ENCODE measurements at regions not wholly inside any gene's neighbourhood (a gene's known extent, or its start where the extent isn't known, plus 50 kb on each side); places are given as distances from the start of the nearest gene placed in this dataset.

- ChIA-PET CTCF (ENCODE audit: low intra/inter-chr PET ratio, low total read pairs) (no interaction called here), POLR2A (no interaction called here)
- Histone ChIP-seq H3K36me3 (replicated peaks in 1 of 2; ENCODE audit: control insufficient read depth in 1 of 2, insufficient read depth in 2 of 2, low read length in 2 of 2) (no peaks in the 10 kb centered on the region), H3K4me2 (ENCODE audit: low read depth, low read length) (no peak overlapping the region), H3K27ac (ENCODE audit: extremely low read length, insufficient read depth, low read length) (no peak overlapping the region), H4K20me1 (ENCODE audit: insufficient read depth, low read length) (no peaks in the 10 kb centered on the region), H3K27me3 (ENCODE audit: control insufficient read depth in 1 of 2, insufficient read depth in 2 of 2, low read length in 2 of 2) (no peaks in the 10 kb centered on the region), H3K4me3 (replicated peaks in 1 of 3; ENCODE audit: insufficient read depth in 1 of 3, low read depth in 2 of 3, low read length in 3 of 3) (no peak overlapping the region), H3K79me2 (ENCODE audit: insufficient read depth, low read length) (no peaks in the 10 kb centered on the region), H3K4me1 (ENCODE audit: insufficient read depth, low read length) (no peaks in the 10 kb centered on the region), H2AFZ (ENCODE audit: low read length) (no peak overlapping the region), H3K9me3 (ENCODE audit: low read length) (no peaks in the 10 kb centered on the region), H3K9ac (ENCODE audit: insufficient read depth, low read depth, low read length) (no peak overlapping the region)
- TF ChIP-seq RFXAP (CRISPR knock-in tag; IDR thresholded peaks at IDR 0.05; ENCODE audit: borderline replicate concordance) = no peak
- peak; percentile 3; the same call in 1 of the 2 replicates for TF ChIP-seq CEBPB (IDR thresholded peaks at IDR 0.05; ENCODE audit: borderline replicate concordance, low read depth, low read length)
- DNase-seq (ENCODE audit: low spot score) (no peak), ATAC-seq (no peak), FAIRE-seq (no peak)
- WGBS (ENCODE audit: low lambda C conversion rate) = 7% methylated on average over 1 of the region's 1 CpG
- intact Hi-C loops (cut with micrococcal nuclease; ENCODE audit: unreplicated experiment) = no loop called here
- in situ Hi-C loops (cut with HindIII; ENCODE audit: extremely low pct_ligation_motif_present, low pct_unique_long_range_greater_than_20kb) = no loop called here
- no TSS peak for BruUV-seq (replicated peaks)
These were observed 394.4 kb upstream of the PCDH20 start for GRCh38 chr13:61810065-61810464.

- Histone ChIP-seq H3K36me3 (replicated peaks in 1 of 2; ENCODE audit: control insufficient read depth in 1 of 2, insufficient read depth in 2 of 2, low read length in 2 of 2) (no peaks in the 10 kb centered on the region), H2AFZ (ENCODE audit: low read length) (no peak overlapping the region), H3K27me3 (ENCODE audit: control insufficient read depth in 1 of 2, insufficient read depth in 2 of 2, low read length in 2 of 2) (no peaks in the 10 kb centered on the region), H3K4me2 (ENCODE audit: low read depth, low read length) (no peak overlapping the region), H3K4me1 (ENCODE audit: insufficient read depth, low read length) (no peaks in the 10 kb centered on the region), H3K27ac (ENCODE audit: extremely low read length, insufficient read depth, low read length) (no peak overlapping the region), H3K9ac (ENCODE audit: insufficient read depth, low read depth, low read length) (no peak overlapping the region), H3K79me2 (ENCODE audit: insufficient read depth, low read length) (no peaks in the 10 kb centered on the region), H3K9me3 (ENCODE audit: low read length) (no peaks in the 10 kb centered on the region), H3K4me3 (replicated peaks in 1 of 3; ENCODE audit: insufficient read depth in 1 of 3, low read depth in 2 of 3, low read length in 3 of 3) (no peak overlapping the region), H4K20me1 (ENCODE audit: insufficient read depth, low read length) (no peaks in the 10 kb centered on the region)
- DNase-seq (ENCODE audit: low spot score) (no peak), FAIRE-seq (no peak), ATAC-seq (no peak)
- in situ Hi-C loops (cut with HindIII; ENCODE audit: extremely low pct_ligation_motif_present, low pct_unique_long_range_greater_than_20kb) = no loop called here
- 88% methylated on average over 1 of the region's 1 CpG for WGBS (ENCODE audit: low lambda C conversion rate)
- ChIA-PET CTCF (ENCODE audit: low intra/inter-chr PET ratio, low total read pairs) (no interaction called here), POLR2A (no interaction called here)
- TF ChIP-seq GFI1 (CRISPR knock-in tag; IDR thresholded peaks at IDR 0.05; ENCODE audit: borderline replicate concordance) (no peak), HNRNPLL (IDR thresholded peaks at IDR 0.05; ENCODE audit: low read depth, low read length, poor library complexity, severe bottlenecking) (no peak), U2AF1 (optimal IDR thresholded peaks at IDR 0.05; ENCODE audit: low read depth, low read length) (no peak), NFAT5 (CRISPR knock-in tag; IDR thresholded peaks at IDR 0.05) (no peak)
- no TSS peak for BruUV-seq (replicated peaks)
- intact Hi-C loops (cut with micrococcal nuclease; ENCODE audit: unreplicated experiment) = no loop called here
These were observed 381.7 kb upstream of the PCDH20 start for GRCh38 chr13:61797397-61797796.
